ENCODE measurements at regions not wholly inside any gene's neighbourhood (a gene's known extent, or its start where the extent isn't known, plus 50 kb on each side); places are given as distances from the start of the nearest gene placed in this dataset.

DNA sequence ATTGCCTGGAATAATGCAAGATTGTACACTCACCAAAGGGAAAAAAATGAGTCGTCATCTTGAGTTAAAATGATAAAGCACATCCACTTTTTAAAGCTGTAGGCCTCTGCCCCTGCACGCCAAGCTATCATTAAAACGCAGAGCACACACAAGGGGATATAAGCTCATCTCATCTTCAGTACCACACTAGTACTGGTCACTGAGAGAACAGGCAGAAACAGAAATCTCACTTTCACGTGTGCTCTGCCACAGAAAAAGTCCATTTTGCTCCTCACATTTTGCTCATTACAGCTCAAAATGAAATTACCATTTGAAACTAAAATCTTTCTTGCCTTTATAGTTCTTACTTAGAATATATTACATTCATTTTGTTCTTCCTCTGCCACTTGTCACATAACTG is 99.2 kb upstream of the SLC30A5 start:
- TF ChIP-seq EZH2 (IDR thresholded peaks at IDR 0.05) (no peak), EGR1 (IDR thresholded peaks at IDR 0.05; ENCODE audit: low read depth) (no peak), RAD21 (IDR thresholded peaks at IDR 0.05; ENCODE audit: low read depth) (no peak), EZH2phosphoT487 (IDR thresholded peaks at IDR 0.05; ENCODE audit: borderline replicate concordance) (no peak), SRF (IDR thresholded peaks at IDR 0.05; ENCODE audit: low read depth) (no peak)
- TF ChIP-seq, protein P1, sequence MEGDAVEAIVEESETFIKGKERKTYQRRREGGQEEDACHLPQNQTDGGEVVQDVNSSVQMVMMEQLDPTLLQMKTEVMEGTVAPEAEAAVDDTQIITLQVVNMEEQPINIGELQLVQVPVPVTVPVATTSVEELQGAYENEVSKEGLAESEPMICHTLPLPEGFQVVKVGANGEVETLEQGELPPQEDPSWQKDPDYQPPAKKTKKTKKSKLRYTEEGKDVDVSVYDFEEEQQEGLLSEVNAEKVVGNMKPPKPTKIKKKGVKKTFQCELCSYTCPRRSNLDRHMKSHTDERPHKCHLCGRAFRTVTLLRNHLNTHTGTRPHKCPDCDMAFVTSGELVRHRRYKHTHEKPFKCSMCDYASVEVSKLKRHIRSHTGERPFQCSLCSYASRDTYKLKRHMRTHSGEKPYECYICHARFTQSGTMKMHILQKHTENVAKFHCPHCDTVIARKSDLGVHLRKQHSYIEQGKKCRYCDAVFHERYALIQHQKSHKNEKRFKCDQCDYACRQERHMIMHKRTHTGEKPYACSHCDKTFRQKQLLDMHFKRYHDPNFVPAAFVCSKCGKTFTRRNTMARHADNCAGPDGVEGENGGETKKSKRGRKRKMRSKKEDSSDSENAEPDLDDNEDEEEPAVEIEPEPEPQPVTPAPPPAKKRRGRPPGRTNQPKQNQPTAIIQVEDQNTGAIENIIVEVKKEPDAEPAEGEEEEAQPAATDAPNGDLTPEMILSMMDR (IDR thresholded peaks at IDR 0.05 in 2 of 3, conservative IDR thresholded peaks at IDR 0.05 in 1 of 3; ENCODE audit: borderline replicate concordance in 1 of 3, insufficient read depth in 1 of 3, low read depth in 2 of 3, low read length in 2 of 3): no peak
- TF ChIP-seq, protein P2, sequence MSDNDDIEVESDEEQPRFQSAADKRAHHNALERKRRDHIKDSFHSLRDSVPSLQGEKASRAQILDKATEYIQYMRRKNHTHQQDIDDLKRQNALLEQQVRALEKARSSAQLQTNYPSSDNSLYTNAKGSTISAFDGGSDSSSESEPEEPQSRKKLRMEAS (IDR thresholded peaks at IDR 0.05): no peak
- TF ChIP-seq, protein P3, sequence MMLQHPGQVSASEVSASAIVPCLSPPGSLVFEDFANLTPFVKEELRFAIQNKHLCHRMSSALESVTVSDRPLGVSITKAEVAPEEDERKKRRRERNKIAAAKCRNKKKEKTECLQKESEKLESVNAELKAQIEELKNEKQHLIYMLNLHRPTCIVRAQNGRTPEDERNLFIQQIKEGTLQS (IDR thresholded peaks at IDR 0.05): no peak

Data from HCT116 (cell line).